GM12872 (cell line): ENCODE measurements at regions not wholly inside any gene's neighbourhood (a gene's known extent, or its start where the extent isn't known, plus 50 kb on each side); places are given as distances from the start of the nearest gene placed in this dataset.

Experiments
- TF ChIP-seq, protein P1 (sequence below): IDR thresholded peaks from 3 replicates; pipeline ENCODE4 v1.5.1; 2011; ENCODE audit warnings: low read depth, mild to moderate bottlenecking, low read length, moderate library complexity; ENCODE audit not compliant: insufficient read depth

DNA sequence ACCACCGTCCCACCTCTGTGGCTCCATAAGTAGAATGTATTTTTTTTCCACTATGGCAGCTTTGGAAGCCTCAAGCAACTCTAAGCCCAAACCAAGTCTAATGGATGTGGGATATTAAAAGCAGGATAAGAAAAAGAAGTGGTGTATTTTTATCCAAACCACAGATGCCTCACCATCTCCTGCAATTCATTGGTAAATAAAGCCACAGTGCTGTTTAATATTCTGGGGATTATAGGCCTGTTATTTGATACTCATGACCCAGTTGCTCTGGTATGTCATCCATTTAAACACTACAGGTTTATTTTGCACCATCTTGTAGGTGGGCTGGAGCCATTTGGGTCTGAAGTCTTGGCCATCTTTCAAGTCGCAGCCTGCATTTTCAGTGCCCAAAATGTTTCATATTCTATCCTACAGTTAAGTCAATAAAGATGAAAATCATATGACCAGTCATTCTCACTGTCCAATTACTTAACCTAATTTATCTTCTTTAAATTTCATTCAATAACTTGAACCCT, 279.5 kb upstream of the EPHA4 start:
- TF ChIP-seq, protein P1, sequence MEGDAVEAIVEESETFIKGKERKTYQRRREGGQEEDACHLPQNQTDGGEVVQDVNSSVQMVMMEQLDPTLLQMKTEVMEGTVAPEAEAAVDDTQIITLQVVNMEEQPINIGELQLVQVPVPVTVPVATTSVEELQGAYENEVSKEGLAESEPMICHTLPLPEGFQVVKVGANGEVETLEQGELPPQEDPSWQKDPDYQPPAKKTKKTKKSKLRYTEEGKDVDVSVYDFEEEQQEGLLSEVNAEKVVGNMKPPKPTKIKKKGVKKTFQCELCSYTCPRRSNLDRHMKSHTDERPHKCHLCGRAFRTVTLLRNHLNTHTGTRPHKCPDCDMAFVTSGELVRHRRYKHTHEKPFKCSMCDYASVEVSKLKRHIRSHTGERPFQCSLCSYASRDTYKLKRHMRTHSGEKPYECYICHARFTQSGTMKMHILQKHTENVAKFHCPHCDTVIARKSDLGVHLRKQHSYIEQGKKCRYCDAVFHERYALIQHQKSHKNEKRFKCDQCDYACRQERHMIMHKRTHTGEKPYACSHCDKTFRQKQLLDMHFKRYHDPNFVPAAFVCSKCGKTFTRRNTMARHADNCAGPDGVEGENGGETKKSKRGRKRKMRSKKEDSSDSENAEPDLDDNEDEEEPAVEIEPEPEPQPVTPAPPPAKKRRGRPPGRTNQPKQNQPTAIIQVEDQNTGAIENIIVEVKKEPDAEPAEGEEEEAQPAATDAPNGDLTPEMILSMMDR, result no peak

DNA sequence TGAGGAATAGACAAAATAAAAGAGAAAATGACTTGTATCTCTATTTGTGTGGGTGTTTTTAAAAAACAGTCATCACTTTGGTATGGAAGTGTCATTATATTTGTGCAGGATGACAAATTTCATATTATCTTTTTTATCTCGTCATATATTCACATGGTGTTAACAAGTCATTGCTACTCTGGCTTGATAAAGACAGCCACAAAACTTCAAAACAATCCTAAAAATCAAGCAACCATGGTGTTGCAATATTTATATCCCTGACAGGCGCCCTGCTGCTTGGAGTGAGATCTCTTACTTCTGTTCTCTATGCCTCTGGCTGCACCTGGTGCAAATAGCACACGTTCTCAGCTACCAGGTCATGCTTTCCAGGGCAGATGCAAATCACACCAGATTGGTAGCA, 278.0 kb upstream of the EPHA4 start:
- TF ChIP-seq, protein P1, result no peak

DNA sequence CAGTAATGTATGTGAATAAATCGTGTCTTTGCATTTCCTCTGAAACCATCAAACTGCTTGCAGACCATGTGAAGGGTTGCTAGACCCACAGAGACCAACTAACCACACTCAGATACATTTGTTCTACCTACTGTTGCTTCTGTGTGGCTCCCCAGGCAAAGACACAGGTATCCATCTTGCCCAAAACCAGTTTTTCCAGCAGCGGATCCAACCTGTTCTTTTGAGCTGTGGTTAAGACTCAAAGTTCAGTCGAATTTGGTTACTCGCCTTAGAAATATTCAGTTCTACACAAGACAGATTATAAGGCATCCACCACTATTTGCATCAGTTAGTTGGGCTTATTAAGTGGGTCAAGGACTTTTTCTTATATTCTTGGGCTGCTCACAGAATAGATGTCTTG, 276.2 kb upstream of the EPHA4 start:
- TF ChIP-seq, protein P1, result no peak

DNA sequence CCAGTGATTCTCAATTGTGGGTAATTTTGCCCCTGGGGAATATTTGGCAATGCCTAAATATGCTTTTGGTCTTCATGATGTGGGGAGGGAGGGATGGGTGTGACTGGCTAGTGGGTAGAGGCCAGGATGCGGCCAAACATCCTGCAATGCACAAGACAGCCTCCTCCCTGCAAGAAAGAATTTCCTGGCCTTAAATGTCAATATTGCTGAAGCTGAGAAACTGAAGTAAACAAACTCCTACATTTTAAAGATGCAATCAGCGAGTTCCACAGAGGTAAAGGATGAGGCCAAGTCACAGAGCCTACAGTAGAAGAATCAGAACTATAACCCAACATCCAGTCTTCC, 272.9 kb upstream of the EPHA4 start:
- TF ChIP-seq, protein P1, result no peak

DNA sequence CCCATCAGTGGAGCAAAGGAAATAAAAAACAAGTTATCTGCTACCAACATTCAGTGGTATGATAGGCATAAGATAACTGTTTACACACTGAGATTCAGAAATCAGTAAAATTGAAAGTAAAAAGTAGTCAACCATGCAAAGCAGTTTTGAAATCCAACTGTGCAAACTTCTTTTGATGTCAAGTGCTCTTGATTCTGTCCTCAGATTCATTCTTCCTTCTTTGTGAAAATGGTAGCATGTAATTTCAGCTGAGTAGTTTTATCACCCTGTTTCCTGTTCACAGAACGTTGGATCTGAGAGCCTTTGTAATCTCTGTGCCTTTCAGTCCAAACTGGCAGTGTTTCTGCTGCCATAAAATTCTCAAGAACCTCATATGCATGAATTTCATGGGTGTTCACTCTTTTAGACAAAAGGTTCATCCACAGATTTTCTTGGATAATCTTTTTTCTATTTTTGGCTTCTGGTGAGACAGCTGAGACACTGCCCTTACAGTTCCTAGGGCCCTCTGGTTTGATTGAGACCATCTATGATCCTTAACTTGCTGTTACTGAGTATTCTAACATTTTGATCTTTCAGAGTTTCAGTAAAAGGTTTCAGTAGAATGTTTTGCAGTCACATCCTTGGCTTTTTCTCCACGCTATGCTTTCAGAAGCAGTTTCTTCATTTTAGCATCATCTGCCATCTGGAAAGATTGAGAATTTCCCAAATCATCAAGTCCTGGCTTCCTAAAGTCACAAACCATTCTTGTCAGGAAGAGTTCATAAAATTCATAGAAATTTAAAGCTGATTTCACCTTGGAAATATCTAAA, 272.3 kb upstream of the EPHA4 start:
- TF ChIP-seq, protein P1, result no peak

DNA sequence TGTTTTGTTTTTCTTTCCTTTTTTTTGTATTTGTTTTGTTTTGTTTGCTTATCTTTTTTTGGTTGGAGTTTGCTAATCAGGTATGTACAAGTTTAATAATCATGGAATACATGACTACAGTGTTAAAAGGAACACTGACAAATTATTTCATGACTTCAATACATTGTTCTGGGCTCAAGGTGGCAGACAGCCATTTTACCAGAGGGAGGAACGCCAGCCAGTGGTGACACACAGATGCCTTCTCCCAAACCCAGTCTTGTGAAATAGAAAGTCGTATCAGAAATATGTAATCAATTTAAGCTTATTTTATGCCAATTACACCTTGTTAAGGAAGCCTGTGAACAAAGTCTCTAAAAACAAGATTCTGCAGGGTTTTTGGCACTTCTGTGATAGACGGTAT, 264.0 kb upstream of the EPHA4 start:
- TF ChIP-seq, protein P1, result no peak

DNA sequence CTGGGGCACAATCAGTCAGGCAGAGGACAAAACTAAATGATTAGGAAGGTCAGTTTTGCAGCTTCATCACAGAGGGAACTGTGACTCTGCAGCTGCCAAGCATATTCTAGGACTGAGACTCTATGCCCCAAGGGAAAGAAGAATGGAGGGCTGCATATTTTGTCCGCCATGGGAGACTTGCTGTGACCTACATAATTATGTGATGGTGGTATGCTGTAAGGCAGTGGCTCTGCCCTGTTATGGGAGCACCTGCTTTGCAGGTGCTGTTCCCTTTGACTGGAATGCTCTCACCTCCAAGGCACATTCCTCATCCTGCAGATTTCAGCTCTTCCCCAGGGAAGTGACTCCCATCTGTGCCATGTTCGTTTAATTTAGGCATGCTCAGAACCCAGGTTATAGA, 261.9 kb upstream of the EPHA4 start:
- TF ChIP-seq, protein P1, result no peak
